NCI-H2196 treated with DMSO at 0.1 percent for 48 hours (cell line): ENCODE measurements at regions not wholly inside any gene's neighbourhood (a gene's known extent, or its start where the extent isn't known, plus 50 kb on each side); places are given as distances from the start of the nearest gene placed in this dataset.
"Not testable (repeated sequence)": the region's sequence is repeated elsewhere in the genome, so short reads cannot be mapped to it uniquely, and the experiment has no call there.

Experiments
- DNase-seq: peaks from one replicate; lab custom pipeline; 2025; ENCODE audit not compliant: unreplicated experiment; lab: John Stamatoyannopoulos, UW

DNA sequence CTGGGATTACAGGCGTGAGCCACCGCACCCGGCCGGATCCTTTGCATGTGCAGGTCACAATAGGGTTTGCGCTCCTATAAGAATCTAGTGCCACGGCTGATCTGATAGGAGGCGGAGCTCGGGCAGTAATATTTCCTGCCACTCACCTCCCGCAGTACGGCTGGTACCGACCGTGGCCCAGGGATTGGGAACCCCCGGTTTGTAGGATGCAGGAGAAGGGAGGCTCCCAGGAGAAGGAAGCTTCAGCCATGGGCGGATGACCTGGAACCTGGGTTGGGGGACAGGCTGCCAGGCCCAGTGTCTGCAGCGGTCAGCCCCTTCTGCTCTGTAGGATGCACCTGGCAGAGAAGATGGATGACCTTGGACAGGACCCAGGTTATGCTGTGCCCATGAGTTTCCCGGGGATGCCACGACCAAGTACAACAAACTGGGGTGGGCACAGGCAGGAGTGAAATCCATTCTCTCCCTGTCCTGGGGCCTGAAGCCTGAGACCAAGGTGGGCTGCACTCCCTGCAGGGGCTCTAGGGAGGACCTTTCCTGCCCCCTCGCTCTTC lies 818.9 kb downstream of the BRD1 start:
- no peak for DNase-seq

DNA sequence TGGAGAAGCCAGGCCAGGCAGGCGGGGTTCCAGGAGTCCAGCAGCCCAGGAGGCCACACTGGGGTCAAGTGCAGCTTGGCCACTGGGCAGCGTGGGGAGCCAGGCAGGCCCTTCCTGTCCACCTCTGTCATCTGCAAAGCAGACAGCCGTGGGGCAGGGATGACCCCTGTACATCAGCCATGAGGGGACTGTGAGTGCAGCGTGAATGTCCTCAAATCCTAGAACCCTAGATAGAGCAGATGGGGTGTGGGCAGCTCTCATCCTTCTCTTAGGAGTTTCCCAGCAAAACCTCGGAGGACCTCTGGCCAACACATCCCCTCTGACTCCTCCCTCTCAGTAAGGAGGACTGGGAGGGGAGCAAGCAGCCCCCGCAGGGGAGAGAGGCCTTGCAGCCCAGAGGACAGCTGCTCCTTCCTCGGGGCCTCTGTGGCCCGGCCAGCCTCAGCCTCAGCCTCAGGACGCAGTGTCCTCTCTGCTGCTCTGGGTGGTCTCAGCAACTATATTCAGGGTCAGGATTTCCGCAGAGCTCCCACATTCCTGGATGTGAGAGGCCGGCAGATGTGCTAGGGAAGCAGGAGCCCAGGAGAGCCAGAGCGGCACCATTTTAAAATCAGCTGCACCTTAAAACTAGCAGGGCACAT lies 820.5 kb downstream of the BRD1 start:
- no peak for DNase-seq

DNA sequence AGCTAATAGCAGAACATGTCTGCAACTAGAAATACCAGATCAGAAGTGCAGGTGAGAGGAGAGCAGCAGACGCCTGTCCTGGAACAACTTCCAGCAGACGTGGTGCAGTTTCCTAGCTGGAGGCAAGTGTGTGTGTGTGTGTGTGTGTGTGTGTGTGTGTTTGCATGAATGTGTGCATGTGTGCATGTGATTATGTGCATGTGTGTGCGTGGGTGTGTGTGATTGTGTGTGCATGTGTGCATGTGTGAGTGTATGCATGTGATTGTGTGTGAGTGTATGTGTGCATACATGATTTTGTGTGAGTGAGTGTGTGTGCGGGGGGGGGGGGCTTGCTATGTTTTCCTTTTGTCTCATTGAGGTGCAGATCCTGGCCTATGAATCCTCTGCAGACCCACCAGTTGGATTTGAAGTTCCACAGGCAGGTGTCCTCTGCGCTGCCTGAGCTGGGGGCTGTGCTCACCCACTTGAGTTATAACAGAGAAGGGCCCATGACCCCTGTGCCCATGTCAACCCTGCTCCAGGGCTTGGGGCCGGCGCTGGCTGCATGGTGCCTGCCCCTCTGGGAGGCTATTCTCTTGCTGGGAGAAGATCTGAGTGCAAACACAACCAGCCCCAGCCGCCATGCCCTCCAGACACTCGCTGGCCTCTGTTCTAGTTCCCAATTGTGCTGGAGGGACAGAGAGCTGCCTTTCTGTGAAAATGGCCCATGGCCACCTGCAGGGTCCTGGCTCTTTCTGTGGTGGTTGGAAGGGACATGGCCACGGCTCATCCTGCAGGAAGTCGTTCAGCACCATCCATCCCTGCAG lies 821.3 kb downstream of the BRD1 start:
- DNase-seq = no peak

DNA sequence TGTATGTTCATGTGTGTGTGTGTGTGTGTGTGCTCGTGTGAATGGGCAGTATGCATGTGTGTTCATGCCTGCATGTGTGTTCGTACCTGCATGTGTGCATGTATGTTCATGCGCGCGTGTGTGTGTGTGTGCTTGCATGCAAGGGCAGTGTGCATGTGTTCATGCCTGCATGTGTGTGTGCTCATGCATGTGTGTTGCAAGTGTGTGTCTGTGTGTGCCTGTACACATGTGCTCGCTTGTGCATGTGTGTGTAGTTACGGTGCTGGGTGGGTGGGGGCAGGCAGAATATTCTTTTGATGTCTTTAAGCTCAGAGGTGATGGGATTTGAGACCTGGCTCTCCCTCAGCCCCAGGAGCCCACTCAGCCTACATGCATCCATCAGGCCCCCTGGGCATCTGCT lies 822.1 kb downstream of the BRD1 start:
- no peak for DNase-seq

DNA sequence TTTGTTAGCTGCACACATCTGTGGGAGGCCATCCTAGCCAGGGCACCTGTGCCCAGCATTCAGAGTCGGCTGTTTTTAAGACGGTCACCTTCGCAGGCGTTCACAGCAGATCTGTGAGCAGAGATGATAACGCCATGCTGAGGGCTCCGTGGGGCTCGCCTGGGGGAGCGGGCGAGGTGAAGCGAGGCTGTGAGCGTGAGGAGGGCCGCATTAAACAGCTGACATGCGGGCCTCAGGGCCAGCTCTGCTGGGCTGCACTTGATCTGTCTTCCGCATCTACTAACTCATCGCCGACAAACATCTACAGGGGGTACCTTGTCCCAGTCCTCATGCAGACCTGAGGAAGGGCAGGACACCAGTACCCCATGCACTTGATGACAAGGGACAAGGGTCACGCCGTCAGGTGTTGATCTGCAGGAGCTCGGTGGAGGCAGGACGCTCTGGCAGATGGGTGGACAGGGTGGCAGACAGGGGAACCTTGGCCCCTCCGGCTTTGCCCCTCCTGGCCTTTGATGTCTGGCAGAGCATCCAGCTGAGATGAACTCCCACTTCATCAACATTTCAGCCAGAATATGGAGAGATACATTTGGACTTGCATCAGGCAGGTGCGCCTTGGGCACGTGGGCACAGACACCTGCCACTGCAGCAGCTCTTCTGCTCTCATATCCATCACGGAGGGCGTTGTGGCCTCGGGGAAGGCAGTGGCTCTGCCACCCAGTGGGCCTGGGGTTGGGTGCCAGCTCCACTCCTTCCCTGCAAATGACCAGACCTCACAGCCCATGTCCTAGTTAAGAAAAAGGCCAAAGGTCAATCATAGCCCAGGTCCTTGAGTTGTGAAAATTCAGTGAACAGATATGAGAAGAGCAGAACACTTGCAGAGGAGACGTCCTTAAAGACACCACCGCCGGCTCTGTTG lies 822.9 kb downstream of the BRD1 start:
- no peak for DNase-seq

DNA sequence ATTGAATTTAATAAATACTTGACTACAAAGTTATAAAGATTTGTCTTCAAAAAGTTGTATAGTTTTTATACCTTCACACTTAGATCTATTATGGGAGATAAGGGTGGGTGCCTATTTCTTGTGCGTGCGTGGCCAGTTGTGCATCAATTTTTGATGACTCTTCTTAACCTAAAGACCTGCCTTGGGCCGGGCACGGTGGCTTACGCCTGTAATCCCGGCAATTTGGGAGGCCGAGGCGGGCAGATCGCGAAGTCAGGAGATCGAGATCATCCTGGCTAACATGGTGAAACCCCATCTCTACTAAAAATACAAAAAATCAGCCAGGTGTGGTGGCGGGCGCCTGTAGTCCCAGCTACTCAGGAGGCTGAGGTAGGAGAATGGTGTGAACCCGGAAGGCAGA lies 830.1 kb downstream of the BRD1 start:
- DNase-seq = not testable (repeated sequence)

DNA sequence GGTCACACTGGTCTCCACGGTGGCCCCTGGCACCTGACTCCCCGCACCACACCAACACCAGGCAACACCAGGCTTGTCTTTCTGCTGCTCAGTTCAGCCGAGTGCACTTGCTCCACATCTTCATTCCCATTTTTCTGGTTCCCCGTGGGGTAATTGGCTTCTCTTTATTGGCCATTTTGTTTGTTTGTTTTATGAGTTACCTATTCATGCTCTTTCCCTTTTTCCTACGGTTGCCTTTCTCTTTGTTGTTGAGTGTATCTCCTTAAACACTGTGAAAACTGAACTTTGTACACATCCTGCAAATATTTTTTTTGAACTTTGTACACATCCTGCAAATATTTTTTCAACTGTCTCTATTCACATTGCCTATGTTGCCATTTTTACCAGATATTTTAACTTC lies 834.0 kb downstream of the BRD1 start:
- DNase-seq = no peak

DNA sequence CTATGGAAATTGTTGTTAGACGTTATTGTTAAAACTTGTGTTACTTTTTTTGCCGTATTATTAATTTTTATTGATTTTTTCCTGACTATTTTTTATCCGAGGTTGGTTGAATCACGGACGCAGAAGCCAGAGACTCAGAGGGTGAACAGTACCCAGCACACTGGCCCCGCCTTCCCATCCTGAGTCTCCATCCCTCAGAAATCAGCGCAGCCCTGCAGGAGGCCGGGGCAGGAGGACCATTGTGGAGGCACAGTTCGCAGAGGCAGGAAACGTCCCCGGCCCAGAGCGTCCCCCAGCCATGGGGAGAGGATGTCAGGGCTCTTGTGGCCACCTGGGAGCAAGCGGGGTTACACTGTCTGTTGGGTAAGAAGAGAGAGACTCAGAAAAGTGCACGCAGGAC lies 843.0 kb downstream of the BRD1 start:
- DNase-seq = no peak

DNA sequence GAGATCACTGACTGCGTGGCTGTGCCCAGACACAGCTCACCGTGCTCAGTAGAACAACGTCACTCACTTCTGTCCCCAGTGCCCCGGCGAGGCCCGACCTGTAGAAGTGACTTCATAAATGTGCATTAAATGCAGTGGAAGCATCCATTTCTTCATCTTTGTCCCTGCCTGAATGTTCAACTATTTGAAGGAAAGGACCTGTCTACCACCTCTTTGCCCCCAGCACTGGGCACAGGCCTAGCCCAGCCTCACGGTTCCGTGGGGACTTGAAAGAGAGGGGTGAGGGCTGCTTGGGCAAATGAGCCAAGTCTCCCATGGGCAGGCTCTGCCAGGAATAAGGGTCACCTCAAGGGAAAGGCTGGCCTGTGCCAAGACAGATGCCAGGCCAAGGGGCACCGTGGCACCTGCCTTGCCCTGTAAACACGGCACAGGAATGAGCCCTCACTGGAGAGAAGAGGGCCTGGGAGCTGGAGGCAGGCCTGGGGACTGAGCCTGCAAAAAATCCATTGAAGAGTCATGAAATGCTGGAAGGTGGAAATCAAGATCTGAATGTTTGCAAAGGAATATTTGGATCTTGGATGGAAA lies 845.3 kb downstream of the BRD1 start:
- no peak for DNase-seq

DNA sequence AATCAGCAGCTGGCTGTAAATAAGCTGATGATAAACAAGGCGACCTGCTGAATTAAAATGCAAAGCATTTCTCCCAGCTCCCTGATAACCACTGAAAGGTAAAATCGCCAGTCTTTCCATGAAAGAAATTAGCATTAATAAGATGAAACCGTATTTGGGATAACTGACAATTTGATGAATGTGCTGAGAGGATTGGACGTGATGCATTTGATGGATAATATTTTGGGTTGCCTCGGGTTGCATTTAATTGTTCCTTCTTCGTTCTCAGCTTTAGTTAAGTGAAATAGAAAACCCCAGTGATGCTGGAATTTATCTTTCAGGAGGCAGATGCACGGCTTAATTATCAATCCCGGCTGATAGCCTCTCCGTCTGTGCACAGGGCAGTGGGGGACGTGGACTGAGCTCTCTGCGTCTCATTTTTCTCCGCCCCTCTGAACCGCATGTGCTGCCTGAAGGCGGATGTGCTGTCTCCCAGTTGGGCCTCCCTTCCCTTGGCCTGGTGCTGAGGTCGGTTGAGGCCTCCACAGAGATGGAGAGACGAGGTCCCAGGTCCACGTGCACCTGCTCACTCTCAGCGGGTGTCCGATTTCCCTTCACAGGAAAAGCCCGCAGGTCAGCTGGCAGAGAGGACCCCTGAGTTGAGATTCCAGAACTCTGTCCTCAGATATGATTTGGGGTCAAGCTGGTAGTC lies 846.2 kb downstream of the BRD1 start:
- no peak for DNase-seq

DNA sequence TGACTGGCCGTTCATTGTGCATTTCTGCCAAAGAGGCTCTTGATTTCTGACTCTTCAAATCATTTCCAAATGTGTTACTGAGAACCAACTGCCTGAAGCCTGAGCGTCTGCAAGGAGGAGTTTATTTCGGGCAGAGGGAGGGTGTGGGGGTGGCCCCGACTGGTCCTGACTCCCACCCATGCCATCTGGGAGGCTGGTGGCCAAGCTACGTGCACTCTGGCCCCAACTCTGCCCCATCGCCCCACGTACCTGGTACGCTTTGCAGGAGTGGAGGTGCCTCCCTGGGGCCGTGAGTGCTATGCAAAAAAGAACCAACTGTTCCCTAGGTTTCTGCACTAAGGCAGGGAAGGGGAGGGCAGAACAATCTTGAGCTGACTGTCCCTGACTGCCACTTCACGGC lies 846.8 kb downstream of the BRD1 start:
- no peak for DNase-seq

DNA sequence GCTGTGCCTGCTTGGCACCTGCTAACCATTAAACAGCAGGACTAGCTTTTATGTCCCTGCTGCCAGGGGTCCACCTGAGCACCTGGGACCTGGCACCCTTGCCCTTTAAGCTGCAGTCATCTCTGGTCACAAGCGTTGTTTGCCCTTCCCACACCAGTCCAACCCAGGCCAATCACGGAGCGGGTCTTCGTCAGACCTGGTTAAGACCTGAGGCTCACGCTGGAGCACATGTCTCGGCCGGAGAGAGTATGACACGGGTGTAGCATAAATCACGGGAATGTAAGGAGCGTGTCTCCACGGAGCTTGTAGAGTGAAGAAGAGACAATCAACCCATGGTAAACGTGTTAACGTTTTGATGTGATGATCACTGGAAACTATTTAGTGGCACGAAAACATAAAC lies 847.3 kb downstream of the BRD1 start:
- no peak for DNase-seq

DNA sequence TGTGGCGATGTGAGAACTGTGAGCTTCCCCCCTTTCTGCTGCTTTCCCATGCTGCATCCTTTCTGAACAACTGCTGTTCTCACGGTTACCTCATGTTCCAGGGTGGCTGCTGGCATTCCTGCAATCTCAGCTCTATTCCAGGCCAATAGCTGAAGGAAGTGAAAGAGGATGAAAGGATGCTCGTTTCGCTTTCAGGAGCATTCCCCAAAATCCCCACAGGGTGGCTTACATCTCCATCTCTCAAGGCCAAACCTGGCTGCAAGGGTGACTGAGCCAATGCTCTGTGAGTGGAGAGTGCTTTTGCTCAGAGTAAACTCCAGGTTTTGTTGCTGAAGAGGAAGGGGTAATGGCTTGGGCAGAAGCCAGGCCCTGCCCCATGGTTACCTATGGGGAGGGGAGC lies 848.2 kb downstream of the BRD1 start:
- DNase-seq = no peak

DNA sequence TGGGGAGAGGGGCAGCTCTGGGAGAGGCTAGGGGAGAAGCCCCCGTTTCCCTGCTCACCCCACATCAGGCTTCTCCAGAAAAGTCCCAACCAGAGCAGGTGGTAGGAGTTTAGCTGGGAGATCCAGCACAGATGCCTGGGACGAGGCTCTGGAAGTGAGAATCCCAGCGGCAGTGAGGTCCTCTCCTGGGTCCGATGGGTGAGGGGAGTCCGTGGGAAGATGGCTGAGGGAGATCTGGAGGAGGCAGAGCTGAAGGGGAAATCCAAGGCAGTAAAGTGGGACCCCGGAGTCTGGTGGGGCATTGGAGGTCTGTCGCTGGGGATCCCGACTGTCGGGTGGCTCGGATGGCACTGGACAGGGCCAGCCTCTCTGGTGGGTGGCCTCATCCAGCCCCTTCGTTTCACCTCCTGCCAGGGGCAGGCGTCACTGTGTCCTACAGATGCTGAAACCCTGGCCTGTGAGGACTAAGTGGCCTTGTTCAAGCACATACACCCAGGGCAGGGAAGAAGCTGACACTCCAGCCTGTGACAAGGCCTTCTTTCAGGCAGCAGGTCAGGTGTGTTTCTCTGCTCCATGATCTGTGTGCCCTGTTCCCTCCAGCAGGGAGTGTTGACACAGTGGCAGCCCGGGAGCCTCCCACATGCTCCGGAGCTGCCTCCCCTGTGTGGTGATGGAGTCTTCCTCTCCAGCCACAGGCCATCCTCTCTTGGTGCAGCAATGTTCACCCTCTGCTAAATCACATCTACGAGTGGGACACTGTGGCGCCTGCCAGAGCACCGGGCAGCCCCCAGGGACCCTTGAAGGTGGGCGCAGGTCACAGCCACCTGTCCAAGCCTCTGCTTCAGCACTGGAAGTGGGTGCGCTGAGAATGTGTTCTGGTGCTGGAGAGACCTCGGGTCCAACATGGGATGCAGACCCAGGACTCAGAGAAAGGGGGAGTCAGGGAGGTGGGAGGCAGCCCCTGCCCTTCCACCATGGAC lies 850.8 kb downstream of the BRD1 start:
- no peak for DNase-seq

DNA sequence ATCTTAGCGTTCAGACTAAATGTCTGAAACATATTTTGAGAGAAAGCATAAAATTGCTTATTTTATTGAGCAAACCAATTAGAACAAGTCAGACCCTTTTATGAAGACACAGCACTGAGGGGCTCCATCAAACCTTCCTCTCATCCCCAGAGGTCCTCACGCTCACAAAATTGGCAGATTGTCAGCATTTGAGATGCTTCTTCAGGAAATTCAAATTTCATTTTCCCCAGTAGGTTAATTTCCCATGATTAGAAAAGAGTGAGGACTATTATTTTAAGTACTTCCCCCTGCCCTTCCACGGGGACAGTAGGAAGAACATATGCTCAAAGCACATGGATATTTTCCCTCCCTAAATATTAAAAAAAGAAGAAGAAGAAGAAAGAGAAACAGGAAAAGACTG lies 851.8 kb downstream of the BRD1 start:
- DNase-seq = no peak

DNA sequence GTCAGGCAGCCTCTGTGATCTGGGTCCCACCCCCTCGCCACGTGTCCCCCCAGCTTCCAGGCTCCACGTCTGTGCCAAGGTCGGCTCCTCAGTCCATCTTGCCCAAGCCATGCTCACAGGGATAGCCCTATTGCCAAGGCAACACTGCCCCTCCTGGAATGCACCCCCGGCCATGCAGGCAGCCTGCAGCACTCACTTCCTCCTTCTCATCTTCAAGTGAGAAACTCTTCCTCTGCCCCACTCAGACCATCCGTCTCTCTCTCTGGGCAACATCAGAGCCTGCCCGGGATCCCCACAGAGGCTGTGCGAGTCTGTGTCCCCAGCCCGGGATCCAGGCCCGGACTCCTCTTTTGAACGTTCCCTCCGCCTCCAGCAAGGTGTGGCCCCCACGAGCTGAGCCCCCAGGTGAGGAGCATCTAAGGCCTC lies 852.3 kb downstream of the BRD1 start:
- DNase-seq = no peak

DNA sequence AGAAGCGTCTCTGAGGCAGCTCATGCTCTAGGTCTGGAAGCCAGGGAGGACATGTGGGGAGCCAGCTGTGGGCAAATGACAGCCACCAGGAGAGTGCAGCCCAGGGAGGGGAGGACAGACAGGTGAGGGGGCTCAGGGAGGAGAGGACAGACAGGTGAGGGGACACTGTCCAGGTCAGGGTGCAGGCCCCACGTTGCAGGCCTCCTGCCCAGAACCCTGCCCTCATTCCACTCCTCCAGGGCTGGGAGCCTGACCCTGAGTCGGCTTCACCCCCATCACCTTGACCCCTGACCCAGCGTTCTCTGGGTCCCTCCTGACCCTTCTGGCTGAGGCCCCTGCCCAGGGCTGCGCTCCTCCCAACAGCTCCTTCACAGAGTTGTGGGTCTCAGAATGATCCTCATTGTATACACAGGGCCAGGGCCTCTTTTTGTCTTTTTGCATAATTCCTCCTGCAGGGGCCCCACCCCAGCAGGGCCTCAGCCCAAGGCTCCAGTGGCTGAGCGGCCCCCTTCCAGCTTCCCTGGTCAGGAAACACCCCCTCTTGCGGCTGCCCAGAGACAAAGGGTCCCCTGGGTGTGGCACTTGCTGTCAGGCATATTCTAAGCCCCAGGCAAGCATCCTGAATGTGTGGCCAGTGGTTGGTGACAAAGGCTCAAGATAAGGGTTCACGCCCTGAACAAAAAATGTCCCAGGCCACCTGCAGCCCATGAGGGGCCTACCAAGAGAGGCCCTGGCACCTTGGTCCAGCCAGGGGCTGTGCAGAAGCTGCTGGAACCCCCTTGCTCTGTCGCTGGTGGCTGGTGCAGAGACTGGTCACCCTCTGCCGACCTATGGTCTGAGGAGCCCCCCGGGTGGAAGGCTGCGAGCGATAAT lies 853.0 kb downstream of the BRD1 start:
- DNase-seq = no peak

DNA sequence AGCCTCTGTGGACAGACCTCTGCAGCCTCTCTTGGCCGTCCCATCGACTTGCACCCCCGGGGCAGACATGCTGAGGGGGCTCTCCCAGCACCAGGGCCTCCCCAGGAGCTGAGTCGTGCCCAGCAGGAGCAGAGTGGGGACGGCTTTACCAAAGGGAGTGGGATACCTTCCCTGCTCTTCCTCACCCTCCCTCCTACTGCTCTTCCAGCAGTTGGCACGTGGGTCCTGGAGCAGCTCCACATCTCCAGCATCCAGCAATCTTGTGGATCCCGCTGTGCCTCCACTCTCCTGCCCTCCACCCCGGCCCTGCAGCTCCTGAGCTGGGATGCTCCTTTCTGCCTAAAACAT lies 854.0 kb downstream of the BRD1 start:
- no peak for DNase-seq
